GM12892 (cell line): ENCODE measurements at regions not wholly inside any gene's neighbourhood (a gene's known extent, or its start where the extent isn't known, plus 50 kb on each side); places are given as distances from the start of the nearest gene placed in this dataset.

ENCODE experiments used
- POLR2A ChIP-seq: IDR thresholded peaks from 2 replicates; pipeline ENCODE4 v1.6.1; 2011; ENCODE audit warnings: low read depth, low read length, control low read depth
- POLR2AphosphoS5 ChIP-seq: IDR thresholded peaks from 2 replicates; pipeline ENCODE4 v1.6.1; 2011; ENCODE audit warnings: low read depth, low read length, control low read depth
- TAF1 ChIP-seq: IDR thresholded peaks from 2 replicates; pipeline ENCODE4 v1.6.1; 2011; ENCODE audit warnings: low read depth, mild to moderate bottlenecking, control low read depth, low read length, borderline replicate concordance

- TF ChIP-seq POLR2A (no peak), POLR2AphosphoS5 (no peak), TAF1 (no peak)
Measured at GRCh38 chr2:2717406-2717805, 386.3 kb upstream of the MYT1L start.
